HG02763 (cell line): ENCODE measurements at regions not wholly inside any gene's neighbourhood (a gene's known extent, or its start where the extent isn't known, plus 50 kb on each side); places are given as distances from the start of the nearest gene placed in this dataset.
"Not testable (repeated sequence)": the region's sequence is repeated elsewhere in the genome, so short reads cannot be mapped to it uniquely, and the experiment has no call there.

Experiments used
- ATAC-seq: cut with Tn5 transposase; IDR thresholded peaks from one replicate; pipeline ENCODE4 v1.9.1; 2021; ENCODE audit warnings: mild to moderate bottlenecking, moderate library complexity; ENCODE audit not compliant: unreplicated experiment

DNA sequence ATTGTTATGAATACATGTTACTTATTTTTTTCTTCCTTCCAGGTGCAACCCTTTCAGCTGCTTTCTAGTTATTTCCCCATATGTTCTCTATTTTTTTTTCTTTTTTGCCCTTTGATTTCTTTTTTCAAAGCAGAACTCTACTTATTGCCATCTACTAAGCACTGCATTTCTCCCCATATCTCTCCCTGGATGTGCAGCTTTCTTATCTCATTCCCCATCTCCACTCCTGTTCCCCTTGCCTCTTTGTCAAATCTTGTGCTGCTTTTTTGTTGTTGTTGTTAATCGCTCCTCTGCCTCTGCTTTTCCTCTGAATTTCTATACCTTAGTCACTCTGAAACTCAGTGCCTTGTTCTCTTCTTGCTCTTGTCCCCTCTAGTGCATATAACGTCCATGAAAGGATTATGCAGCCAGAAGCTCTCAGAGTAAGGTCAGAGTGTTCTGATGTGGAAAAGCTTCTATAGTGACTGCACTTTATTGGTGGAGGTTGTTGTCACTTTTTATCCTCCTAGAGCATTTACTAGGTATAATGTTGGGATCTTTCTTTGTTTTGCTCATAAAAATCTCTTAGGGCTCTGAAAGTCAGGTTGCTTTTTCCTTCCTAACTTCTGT is 51.1 kb upstream of the JADE1 start:
- ATAC-seq, result no peak

DNA sequence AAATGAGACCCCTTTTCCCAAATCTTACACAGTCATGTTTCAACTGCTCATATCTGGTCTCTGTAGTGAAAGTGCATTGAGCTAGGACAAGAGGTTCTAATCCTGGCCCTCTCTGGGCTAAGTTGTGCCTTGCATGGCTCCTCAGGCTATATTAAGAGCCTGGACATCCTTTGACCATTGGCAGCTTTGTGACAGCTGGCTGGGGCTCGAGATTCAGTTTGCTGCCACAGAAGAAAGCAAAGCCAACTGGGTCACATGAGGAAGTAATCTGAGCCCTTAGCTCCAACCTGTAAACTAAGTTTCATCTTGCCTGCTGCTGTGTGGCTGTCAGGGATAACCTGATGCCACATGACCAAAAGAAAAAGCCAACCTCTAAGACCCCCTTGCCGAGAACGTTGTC is 51.8 kb upstream of the JADE1 start:
- ATAC-seq, result no peak

DNA sequence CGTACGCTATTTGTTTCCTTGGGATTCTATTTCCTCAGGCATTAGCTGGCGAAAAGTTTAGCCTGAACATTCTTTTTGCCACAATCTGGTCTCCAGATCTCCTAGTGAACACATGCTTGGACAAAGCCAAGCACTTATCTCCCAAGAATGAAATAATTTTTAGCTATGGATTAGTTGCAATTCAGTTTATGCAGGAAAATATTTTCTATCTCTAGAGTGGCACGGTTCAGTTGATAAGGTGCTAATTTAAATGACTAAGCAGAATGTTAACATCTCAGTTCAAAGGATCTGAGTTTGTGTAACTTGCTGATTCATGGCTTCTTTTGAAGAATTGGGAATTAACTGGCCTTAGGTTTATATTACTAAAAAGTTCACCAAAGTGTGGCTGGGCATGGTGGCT is 58.1 kb upstream of the JADE1 start:
- ATAC-seq, result no peak

DNA sequence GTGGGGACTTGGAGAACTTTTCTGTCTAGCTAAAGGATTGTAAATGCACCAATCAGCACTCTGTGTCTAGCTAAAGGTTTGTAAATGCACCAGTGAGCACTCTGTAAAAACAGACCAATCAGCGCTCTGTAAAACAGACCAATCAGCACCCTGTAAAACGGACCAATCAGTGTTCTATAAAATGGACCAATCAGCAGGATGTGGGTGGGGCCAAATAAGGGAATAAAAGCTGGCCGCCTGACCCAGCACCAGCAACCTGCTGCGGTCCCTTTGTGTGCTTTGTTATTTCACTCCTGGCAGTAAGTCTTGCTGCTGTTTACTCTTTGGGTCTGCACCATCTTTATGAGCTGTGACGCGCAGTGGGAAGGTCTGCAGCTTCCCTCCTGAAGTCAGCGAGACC is 67.8 kb upstream of the JADE1 start:
- not testable (repeated sequence) for ATAC-seq

DNA sequence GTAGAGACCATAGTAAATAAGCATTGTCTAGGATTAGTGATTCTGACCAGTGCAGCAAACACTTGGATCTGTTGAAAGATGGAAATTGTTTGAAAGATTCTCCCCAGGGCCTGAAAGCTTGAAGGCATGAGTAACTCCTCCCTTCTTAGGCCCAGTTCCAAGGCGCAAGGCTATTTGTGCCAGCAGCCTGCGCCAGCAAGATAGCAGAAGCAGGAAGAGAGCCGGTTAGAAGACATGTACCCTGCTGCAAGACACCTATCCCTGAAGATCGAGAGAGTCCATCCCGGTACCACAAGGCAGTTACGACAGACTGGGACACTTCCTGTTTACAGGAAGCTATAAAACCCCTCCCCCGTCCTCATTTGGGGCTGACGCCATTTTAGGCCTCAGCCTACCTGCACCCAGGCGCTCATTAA is 72.4 kb upstream of the JADE1 start:
- no peak for ATAC-seq

DNA sequence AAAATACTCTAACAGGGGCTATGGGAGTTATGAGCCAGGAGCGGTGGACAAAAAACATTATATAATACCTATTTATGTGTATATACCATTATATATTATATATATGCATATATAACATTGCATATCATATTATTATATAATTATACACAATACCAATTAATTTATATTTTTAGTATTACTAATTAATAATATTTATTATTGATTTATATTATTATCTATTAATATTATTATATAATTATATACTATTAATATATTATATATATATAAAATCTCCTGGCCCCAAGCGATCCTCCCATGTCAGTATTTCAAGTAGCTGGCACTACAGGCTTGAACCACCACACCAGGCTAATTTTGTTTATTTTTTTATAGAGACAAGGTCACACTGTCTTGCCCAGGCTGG is 73.8 kb upstream of the JADE1 start:
- no peak for ATAC-seq

DNA sequence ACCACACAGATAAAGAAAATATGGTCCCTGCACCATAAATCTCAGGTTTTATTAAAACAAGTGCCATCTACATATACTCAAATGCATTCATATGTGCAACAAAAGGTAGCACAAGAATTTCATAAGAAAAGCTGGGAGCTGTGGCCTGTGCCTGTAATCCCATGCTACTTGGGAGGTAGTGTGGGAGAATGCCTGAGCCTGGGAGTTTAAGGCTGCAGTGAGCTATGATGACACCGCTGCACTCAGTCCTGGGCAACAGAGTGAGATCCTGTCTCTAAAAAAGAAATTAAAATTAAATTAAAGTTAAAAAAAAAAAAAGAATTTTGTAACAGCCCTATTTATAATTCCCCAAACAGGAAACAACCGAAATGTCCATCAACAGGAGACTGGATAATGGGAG is 81.3 kb upstream of the JADE1 start:
- ATAC-seq, result no peak

DNA sequence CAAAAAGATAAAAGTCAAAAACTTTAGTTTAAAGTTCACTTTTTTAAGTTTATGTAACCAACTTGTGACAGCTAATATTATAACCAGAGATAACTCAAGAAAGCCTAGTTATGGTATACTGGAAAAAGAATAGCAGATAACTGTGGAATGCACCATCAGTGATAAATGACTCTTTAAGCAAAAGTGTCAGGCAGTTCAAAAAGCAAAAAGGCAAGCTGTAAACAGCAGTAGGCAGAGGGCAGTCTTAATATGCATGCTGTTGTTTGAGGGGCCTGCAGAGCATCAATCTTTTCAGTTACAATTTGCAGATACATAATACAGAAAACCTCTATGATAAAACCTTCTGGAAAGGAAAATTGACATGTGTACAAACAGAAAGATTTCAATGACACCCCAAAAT is 81.8 kb upstream of the JADE1 start:
- ATAC-seq, result no peak

DNA sequence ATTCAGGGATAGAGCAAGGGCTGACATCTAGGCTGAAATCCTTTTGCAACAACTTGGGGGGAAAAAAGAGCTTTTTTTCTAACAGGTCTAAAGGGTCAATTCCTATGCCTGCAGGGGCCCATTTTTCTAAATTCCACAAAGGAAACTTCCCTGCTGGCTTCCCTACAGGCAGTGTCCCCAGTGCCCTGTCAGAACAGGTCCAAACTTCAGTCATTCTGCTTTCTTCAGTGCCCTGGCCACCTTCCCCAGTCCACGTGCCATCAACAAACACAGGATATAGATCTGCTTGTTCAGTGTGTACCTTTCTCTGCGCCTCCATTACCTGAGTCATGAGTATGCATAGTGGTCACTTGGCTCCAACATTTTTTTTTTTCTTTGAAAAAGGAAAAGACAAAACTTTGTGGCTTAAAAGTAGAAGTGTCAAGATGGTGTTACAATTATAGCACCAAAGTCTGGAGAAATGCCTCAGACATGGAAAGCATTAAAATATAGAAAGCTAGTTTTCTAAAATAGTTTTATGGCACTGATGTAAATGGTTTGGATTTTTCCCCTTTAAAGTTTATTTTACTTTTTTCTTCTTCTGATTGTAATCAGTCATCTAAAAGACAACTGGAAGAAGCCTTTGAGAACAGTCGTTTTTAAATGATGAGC is 84.0 kb upstream of the JADE1 start:
- no peak for ATAC-seq

DNA sequence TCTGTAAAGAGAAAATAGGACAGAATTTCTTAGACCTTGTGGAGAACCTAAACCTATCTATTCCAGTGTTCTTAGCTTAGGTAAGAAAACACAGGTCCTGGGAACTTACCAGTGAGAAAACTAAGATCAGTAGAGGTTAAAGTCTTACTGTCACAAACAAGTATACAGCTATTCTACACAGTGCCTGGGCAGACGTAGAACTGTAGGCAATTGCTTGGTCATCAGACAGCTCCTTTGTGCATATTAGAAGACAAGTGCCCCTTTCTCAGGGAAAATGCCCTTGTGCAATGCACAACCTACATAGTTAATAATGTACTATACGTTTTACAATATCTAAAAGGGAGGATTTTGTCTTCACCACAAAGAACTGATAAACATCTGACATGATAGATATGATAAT is 86.6 kb upstream of the JADE1 start:
- ATAC-seq, result no peak

DNA sequence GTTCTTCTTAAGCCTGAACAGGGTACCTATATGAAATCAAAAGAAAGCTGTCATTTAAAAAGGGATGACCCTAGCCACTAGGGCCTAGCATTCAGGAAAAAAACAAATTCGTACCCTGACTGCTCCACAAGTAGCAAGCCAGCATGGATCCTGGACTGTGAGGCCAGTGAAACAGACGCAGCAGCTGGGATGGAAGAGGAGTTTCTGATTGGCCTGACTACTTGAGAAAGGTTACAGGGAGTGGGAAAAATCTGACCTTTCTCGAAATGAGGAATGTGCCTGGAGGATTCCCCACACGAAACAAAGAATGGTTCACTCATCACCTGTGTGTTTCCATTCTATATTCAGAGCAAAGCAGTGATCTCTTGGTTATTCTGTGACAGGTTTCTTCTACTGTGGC is 87.6 kb upstream of the JADE1 start:
- no peak for ATAC-seq

DNA sequence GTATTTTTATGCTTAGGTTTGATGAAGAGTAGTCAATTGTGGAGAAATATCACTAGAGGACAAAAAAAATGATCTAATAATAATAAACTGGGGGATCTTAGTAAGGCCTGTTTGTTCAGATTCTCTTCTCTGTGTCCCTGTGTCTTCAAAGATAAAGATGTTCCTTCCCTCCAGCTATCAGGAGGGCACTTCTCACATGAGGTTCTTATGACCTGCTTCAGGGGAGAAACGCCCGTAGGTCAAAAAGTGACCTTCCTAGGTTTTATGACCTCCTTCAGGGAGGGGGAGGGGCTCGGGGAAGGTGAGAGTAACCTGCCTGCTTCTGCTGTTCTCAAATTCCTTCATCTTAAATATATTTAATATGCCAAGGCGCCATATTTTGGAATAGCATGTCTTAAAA is 89.2 kb upstream of the JADE1 start:
- no peak for ATAC-seq

DNA sequence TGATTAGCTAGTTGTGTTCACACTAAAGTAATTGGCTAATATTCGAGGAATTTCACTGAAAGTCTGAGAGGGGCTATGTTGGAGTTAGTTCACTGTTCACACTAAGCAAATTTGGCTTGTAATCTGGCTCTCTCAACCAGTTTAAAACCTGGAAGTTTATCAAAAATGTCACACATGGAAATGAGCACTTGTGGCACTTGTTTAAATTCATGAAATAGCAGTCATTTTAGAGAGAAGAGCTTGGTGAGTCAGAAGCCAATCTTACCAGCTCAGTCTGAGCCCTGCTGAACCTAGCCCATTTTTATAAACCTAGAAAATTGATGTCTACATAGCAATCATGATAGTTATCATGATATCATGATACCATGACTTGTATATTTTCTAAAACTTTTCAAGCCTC is 90.7 kb upstream of the JADE1 start:
- ATAC-seq, result no peak

DNA sequence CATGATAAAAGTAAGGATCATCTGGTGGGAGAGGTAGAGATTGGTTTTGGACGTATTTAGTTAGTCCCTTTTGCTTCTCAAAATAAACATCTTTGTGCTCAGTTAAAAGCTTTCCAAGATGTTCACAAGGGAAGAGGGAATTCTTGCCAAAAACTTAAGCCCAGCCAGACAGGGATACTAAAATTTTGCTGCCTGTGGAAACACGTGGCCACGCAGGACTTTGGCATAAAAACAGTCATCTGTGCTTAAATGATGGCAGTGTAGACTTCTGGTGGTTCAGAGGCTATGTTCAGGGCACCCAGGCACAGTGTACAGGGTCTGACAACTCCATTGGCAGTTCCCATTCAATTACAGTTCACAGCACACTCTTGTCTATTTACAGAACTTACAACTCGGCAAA is 93.2 kb upstream of the JADE1 start:
- ATAC-seq, result no peak

DNA sequence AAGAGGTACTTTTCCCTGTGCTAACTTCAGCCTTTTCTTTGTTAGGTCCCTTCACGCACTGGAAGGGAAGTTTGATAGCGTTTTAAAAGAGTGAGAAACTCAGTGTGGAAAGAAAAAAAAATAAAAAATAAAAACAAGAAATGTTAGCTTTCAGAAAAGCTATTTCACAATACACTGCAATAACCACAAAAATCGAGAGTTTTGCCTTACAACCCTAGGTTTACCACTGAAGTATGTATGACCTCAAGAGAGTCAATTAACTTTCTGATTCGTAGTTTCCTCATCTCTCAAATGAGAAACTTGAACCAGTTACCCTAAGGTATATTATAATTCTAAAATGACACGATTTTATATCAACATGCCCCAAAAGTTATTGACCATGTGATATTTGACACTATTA is 93.9 kb upstream of the JADE1 start:
- ATAC-seq, result no peak

DNA sequence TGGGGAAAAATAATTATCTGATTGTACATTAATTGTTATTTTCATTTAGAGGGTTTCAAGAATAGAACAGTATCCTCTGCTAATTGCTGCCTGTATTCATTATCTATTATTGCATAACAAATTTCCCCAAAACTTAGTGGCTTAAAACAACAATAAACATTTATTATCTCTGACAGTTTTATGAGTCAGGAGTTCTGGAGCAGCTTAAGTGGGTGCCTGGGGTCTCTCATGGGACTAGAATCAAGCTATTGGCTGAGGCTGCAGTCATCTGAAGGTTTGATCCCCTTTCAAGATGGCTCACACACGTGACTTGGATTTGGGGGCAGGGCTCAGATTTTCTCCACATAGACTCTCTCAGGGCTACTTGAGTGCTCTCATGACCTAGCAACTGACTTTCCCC is 98.1 kb upstream of the JADE1 start:
- ATAC-seq, result no peak

DNA sequence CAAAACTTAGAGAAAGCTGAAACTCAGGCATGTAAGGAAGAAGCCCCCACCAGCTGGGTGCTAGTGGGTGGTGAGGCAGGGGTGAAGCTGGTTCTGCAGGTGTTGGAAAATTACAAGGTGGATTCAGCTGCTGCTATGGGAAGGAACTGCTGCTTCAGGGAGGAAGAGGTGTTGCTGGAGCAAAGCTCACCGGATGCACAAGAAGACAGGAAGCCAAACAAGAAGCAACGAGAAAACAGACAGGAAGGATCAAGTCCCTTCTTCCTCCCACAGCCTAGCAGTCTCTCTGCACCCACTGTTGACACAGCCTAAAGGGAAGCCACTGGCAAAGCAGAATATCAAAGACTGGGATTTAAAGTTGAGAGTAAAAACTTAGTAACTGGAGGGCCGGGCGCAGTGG is 100.2 kb upstream of the JADE1 start:
- ATAC-seq, result no peak

DNA sequence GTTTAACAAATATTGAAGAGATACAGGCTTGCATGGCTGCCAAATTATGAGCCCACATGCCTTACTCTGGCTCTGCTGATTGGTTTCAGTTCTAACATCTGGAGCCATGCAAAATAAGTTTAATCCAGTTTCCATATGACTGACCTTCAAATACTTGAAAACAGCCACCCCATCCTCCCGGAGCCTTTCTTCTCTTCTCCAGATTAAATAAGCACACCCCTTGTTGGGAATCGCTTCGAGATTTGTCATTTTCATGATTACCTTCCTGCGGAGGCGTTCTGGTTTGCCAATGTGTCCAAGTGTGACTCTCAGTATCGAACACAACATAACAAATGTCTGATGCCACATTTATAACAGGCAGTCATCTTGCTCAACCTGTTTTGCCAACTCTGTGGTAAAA is 101.6 kb upstream of the JADE1 start:
- ATAC-seq, result no peak

DNA sequence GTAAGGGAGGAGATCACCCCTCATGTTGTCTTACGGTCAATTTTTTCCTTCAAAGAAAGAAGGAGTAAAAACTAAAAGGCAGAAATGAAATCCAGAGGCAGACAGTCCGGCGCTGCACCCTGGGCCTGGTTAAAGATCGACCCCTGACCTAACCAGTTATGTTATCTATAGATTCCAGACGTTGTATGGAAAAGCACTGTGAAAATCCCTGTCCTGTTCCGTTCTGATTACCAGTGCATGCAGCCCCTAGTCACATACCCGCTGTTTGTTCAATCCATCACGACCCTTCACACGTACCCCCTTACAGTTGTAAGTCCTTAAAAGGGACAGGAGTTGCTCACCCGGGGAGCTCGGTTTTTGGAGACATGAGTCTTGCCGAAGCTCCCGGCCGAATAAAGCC is 105.6 kb upstream of the JADE1 start:
- ATAC-seq, result no peak

DNA sequence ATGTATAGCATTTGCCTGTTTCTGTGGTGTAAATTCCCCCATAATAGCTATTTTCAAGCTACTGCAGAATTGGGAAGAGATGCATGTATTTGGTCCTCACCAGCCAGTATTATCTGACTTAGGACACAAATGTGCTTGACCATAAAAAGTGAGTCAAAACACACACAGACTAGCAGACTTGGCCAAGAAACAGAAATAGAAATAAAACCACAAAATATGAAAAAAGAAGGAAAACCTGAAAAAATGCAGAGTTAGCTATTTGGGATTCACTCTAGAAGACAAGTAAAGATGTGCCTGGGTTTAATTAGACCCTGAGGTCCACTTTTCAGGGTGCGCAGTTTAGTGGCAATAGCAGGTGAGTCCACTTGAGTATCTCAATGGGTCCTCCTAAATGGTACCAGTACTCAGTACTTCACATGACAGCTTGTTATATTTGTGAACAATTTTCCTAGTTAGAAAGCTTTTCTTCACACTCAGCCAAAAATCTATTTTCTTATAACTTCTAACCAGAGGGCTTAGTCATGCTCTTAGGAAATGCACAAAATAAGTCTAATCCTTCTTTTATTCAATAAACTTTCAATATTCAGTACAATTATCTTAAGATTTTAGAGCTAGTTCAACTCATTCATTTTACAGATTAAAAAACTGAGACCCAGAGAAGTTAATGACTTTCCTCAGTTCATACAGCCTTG is 108.7 kb upstream of the JADE1 start:
- ATAC-seq, result no peak

DNA sequence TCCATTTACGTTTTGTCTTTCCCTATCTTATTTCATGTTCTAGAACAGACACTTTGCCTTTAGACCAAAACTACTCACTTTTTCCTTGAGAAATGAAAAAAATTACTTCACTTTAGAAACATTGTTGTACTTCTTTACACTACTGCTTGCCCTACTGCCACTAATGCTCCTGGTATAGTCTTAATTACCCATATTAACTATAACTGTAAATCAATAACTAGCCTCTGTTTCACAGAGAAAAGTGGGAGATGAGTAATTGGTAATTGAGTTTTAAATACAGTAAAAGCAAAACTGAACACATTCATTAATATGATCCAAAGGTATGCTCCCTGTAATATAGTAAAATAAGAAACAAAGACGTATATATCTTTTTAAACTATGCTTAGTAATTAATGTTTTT is 111.1 kb upstream of the JADE1 start:
- ATAC-seq, result no peak

DNA sequence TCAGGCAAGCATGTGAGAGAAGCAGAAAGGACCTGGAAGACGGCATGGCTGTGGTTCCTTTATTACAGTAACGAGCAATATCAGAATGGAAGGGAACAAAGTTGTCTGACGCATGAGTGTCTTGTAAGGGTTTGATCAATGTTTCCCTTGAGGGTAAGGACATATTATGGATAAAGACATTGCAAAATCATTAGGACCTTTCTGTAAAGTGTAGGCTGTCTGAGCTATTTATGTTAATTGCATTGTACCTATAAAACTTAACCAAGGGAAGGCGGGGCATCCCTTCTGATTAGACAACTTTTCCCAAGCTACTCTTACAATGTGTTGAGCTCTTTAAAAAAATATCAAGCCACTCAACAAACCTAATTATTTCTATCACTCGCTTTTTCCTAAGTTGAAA is 112.2 kb upstream of the JADE1 start:
- no peak for ATAC-seq

DNA sequence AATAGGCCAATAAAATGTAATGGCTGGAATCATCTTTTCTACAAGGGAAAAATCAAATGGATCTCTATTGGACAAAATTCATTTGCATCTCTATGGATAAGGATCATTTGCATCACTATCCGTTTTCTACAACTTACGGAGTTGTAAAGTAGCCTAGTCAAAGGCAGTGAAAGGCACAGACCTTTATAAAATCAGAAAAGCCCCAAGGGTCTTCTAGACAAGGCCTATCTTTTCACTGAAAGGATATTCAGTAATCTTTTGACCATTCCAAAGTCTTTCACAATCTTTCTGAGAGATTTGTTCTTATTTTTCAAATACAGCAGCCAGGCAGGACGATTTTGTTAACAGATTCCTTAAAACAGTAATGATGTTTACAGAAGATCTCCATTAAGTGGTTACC is 119.5 kb upstream of the JADE1 start:
- ATAC-seq, result no peak
